ENCODE measurements at regions not wholly inside any gene's neighbourhood (a gene's known extent, or its start where the extent isn't known, plus 50 kb on each side); places are given as distances from the start of the nearest gene placed in this dataset.
A peak's percentile ranks its signal among the peaks of the same experiment; 100 is the strongest.
"Not testable (repeated sequence)": the region's sequence is repeated elsewhere in the genome, so short reads cannot be mapped to it uniquely, and the experiment has no call there.

DNA sequence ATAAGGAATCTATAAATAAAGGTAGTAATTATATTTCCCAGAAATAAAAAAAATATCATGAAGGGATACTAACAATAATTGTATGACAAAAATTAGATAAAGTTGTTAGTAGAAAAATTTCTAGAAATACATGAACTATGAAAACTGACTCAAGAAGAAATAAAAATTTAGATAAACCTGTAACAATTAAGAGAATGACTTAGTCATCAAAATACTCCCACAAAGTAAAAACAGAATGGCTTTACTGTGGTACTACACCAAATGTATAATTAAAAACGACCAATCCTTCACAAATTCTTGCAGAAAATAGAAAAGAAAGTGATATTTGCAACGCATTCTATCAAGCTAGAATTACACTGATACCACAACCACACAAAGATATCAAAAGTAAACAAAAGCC lies 176.2 kb upstream of the ETV3 start:
- TF ChIP-seq, protein P1, sequence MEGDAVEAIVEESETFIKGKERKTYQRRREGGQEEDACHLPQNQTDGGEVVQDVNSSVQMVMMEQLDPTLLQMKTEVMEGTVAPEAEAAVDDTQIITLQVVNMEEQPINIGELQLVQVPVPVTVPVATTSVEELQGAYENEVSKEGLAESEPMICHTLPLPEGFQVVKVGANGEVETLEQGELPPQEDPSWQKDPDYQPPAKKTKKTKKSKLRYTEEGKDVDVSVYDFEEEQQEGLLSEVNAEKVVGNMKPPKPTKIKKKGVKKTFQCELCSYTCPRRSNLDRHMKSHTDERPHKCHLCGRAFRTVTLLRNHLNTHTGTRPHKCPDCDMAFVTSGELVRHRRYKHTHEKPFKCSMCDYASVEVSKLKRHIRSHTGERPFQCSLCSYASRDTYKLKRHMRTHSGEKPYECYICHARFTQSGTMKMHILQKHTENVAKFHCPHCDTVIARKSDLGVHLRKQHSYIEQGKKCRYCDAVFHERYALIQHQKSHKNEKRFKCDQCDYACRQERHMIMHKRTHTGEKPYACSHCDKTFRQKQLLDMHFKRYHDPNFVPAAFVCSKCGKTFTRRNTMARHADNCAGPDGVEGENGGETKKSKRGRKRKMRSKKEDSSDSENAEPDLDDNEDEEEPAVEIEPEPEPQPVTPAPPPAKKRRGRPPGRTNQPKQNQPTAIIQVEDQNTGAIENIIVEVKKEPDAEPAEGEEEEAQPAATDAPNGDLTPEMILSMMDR (IDR thresholded peaks at IDR 0.05; ENCODE audit: low read depth, low read length, missing control alignments): no peak
- H3K4me3 ChIP-seq (replicated peaks; ENCODE audit: low read depth, low read length): no peak overlapping the region
- no peak for DNase-seq (ENCODE audit: extremely low read depth, low read depth)

DNA sequence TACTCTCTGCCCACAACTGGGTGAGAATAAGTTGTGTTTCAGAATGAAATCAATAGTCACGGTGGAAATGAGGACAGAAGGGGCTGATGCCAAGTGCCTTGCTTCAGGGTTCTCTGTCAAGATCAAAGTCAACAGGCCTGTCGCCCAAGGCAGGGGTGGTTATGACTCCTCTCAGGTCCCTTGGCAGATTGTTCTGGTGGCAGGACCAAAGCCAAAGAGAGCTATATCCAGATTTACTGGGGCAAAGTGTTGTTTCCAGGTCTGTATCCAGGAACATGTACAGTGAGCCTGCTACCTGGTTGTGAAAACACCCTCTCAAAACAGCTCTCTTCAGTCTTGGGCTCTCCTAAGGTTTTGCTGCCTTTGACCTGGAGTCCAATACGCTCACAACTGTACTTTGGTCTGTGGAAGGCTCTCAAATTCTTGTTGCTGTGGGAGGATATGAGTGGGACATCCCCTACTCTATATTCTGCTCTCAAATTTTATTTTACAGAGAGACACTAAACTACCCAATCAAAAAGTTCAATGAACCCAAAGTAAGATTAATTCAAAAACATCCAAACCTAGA lies 175.1 kb upstream of the ETV3 start:
- H3K4me3 ChIP-seq (replicated peaks; ENCODE audit: low read depth, low read length): no peak overlapping the region
- TF ChIP-seq, protein P1 (IDR thresholded peaks at IDR 0.05; ENCODE audit: low read depth, low read length, missing control alignments): no peak
- no peak for DNase-seq (ENCODE audit: extremely low read depth, low read depth)

DNA sequence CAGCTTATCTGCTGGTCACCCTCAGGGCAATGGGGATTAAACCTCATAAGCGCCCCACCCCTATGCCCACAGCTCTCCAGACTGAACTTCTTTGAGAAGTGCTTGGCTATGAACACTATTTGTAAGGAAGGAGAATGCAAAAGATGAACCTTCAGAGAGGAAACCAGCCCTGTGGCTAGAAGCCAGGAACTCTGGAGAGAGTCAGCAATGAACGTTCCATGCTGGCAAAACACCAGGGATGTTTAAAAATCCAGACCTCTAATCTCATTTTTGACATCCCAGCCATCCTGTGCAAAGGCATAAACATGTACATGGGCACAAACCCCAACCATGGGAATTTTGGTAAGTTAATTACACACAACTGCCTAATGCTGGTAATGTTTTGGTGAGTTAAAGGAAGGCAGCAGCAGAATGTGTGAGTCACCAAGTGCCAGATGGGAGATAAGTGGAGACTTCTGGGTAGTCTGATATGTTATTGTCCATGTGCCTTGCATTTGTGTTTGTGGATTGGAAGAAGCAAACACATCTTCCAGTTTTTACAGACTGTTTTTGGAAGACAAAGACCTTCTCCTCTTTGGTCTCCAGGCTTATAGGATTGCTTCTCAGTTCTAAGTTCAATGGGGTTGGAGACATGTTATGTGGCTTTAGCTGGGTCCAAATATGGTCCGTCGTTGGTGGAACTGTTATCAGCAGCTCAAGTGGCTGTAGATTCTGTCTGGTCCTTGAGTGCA lies 174.1 kb upstream of the ETV3 start:
- no peak overlapping the region for H3K4me3 ChIP-seq (replicated peaks; ENCODE audit: low read depth, low read length)
- TF ChIP-seq, protein P1 (IDR thresholded peaks at IDR 0.05; ENCODE audit: low read depth, low read length, missing control alignments): no peak
- DNase-seq (ENCODE audit: extremely low read depth, low read depth): peak; percentile 3

DNA sequence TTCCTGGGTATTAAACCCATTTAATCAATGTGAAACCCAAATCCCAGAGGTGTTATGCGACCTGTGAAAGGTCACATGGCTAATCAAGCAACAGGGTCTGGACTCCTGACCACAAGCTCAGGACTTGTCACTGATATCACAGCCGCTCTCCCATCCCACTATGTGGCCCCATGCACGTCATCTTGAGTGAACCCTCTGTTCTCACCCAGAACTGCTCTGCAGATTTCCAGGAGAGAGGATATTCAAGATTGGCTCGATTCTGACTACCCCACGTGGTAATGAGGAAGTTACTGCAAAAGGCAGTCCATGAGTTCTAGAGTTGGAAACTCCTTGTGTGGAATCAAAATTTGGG lies 173.5 kb upstream of the ETV3 start:
- DNase-seq (ENCODE audit: extremely low read depth, low read depth): no peak
- TF ChIP-seq, protein P1 (IDR thresholded peaks at IDR 0.05; ENCODE audit: low read depth, low read length, missing control alignments): no peak
- H3K4me3 ChIP-seq (replicated peaks; ENCODE audit: low read depth, low read length): no peak overlapping the region

DNA sequence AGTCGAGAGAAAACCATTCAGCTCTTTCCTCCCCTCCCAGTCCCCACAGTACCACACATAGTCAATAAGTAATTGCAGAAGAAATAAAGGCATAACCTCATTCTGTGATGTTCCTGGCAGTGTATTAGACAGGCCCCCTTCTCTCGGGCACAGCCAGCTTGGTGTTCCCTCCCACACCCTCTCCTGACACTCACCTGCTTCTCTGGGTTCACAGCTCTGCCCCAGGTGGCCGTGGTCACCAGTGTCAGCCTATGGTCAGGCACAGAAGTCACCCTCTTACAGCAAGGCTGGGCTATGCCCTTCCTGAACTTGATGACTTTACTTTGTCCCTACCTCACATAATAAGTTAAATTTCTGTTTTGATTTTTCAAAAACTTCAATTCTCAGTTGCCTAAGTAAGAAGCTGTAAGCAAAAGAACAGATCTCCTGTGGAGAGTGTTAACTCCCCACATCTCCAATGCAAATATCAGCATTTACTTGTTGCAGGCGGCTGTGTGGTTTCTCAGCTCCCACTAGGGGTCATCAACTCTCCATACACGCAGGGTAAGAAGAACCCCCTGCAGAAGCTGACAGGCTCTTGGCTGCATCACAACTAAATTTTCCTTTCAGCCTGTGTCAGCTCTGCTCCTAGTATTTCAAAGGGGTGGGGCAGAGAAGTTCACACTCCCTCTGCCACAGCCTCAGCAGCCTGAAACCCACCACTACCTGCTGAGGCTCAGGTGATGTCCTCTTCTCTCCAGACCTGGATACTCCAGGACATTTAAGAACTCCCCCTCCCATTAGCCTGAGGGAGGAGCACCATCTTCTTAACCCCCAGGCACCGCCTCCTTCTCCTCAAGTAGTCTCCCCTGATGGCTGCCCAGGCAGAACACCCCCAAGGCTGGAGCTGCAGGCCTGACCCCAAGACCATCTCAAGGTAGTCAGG lies 172.9 kb upstream of the ETV3 start:
- DNase-seq (ENCODE audit: extremely low read depth, low read depth): peak; percentile 4
- not testable (repeated sequence) for H3K4me3 ChIP-seq (replicated peaks; ENCODE audit: low read depth, low read length)
- TF ChIP-seq, protein P1 (IDR thresholded peaks at IDR 0.05; ENCODE audit: low read depth, low read length, missing control alignments): peak; percentile 36

DNA sequence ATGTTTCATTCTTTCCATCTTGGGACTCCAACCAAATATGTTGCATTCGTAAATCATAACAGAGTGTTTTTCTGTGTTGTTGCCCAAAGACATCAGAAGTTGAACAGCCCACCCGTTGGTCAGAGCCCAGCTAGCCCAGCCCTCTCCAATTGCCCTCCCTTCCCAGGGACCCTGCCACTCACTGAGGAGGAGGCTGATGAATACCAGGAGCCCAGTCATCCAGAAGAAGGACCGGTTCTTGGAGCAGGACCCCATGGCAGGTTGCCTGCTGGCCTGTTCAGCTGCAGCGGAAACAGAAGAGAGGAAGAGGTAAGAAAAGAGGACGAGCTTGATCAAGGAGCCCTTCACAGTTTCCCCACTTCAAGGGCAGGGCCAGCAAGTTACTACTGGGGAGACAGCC lies 172.2 kb upstream of the ETV3 start:
- no peak overlapping the region for H3K4me3 ChIP-seq (replicated peaks; ENCODE audit: low read depth, low read length)
- TF ChIP-seq, protein P1 (IDR thresholded peaks at IDR 0.05; ENCODE audit: low read depth, low read length, missing control alignments): no peak
- no peak for DNase-seq (ENCODE audit: extremely low read depth, low read depth)
